ENCODE measurements at regions not wholly inside any gene's neighbourhood (a gene's known extent, or its start where the extent isn't known, plus 50 kb on each side); places are given as distances from the start of the nearest gene placed in this dataset.

- ATAC-seq (ENCODE audit: insufficient number of reproducible peaks, low FRiP score, low read depth) (no peak), DNase-seq (ENCODE audit: low spot score) (no peak)
- H3K27me3 ChIP-seq (replicated peaks; ENCODE audit: insufficient read depth): no peaks in the 10 kb centered on the region
- H3K4me1 ChIP-seq (ENCODE audit: control insufficient read depth in 1 of 2, low read depth in 2 of 2): no peaks in the 10 kb centered on the region
- no peak overlapping the region for H3K27ac ChIP-seq
- no peaks in the 10 kb centered on the region for H3K36me3 ChIP-seq
- TF ChIP-seq CTCF (IDR thresholded peaks at IDR 0.05): no peak
- no peak overlapping the region for H3K4me3 ChIP-seq
- no peaks in the 10 kb centered on the region for H3K9me3 ChIP-seq
These were observed 311.7 kb upstream of the CTSO start for GRCh38 chr4:156265407-156265806.

GRCh38 chr4:156261230-156261629 lies 307.6 kb upstream of the CTSO start:
- no peak for TF ChIP-seq CTCF (IDR thresholded peaks at IDR 0.05)
- no peaks in the 10 kb centered on the region for H3K36me3 ChIP-seq
- no peak overlapping the region for H3K4me3 ChIP-seq
- no peaks in the 10 kb centered on the region for H3K9me3 ChIP-seq
- ATAC-seq (ENCODE audit: insufficient number of reproducible peaks, low FRiP score, low read depth) (no peak), DNase-seq (ENCODE audit: low spot score) (no peak)
- no peaks in the 10 kb centered on the region for H3K4me1 ChIP-seq (ENCODE audit: control insufficient read depth in 1 of 2, low read depth in 2 of 2)
- H3K27me3 ChIP-seq (replicated peaks; ENCODE audit: insufficient read depth): no peaks in the 10 kb centered on the region
- H3K27ac ChIP-seq: no peak overlapping the region

GRCh38 chr4:156255230-156256007 lies 301.8 kb upstream of the CTSO start:
- no peak overlapping the region for H3K4me3 ChIP-seq
- TF ChIP-seq CTCF (IDR thresholded peaks at IDR 0.05): no peak
- ATAC-seq (ENCODE audit: insufficient number of reproducible peaks, low FRiP score, low read depth) (no peak), DNase-seq (ENCODE audit: low spot score) (no peak)
- H3K27me3 ChIP-seq (replicated peaks; ENCODE audit: insufficient read depth): no peaks in the 10 kb centered on the region
- H3K36me3 ChIP-seq: no peaks in the 10 kb centered on the region
- H3K9me3 ChIP-seq: no peaks in the 10 kb centered on the region
- no peak overlapping the region for H3K27ac ChIP-seq
- peaks cover 0 to 4% of the 10 kb centered on the region in 2 donors for H3K4me1 ChIP-seq (ENCODE audit: control insufficient read depth in 1 of 2, low read depth in 2 of 2)

- Histone ChIP-seq H3K27ac (no peak overlapping the region), H3K4me3 (no peak overlapping the region), H3K4me1 (ENCODE audit: control insufficient read depth in 1 of 2, low read depth in 2 of 2) (peaks cover 0 to 4% of the 10 kb centered on the region in 2 donors), H3K36me3 (no peaks in the 10 kb centered on the region), H3K9me3 (no peaks in the 10 kb centered on the region), H3K27me3 (replicated peaks; ENCODE audit: insufficient read depth) (no peaks in the 10 kb centered on the region)
- DNase-seq (ENCODE audit: low spot score) (no peak), ATAC-seq (ENCODE audit: insufficient number of reproducible peaks, low FRiP score, low read depth) (no peak)
- TF ChIP-seq CTCF (IDR thresholded peaks at IDR 0.05): no peak
These were observed 298.8 kb upstream of the CTSO start for GRCh38 chr4:156252358-156252921.

GRCh38 chr4:156251373-156252065 lies 297.9 kb upstream of the CTSO start:
- Histone ChIP-seq H3K27ac (no peak overlapping the region), H3K4me1 (ENCODE audit: control insufficient read depth in 1 of 2, low read depth in 2 of 2) (peaks cover 0 to 4% of the 10 kb centered on the region in 2 donors)

More at GRCh38 chr4:156251373-156252065, 297.9 kb upstream of the CTSO start:
- Histone ChIP-seq H3K27me3 (replicated peaks; ENCODE audit: insufficient read depth) (no peaks in the 10 kb centered on the region), H3K4me3 (no peak overlapping the region), H3K36me3 (no peaks in the 10 kb centered on the region), H3K9me3 (no peaks in the 10 kb centered on the region)
- TF ChIP-seq CTCF (IDR thresholded peaks at IDR 0.05): no peak
- no peak for DNase-seq (ENCODE audit: low spot score)
- no peak for ATAC-seq (ENCODE audit: insufficient number of reproducible peaks, low FRiP score, low read depth)

Data from thoracic aorta (tissue), 2 donors.